HK-2 (cell line): ENCODE measurements at regions not wholly inside any gene's neighbourhood (a gene's known extent, or its start where the extent isn't known, plus 50 kb on each side); places are given as distances from the start of the nearest gene placed in this dataset.

ENCODE experiments used
- DNase-seq: peaks from one replicate; pipeline ENCODE4 v3.0.0-alpha.2; 2018; ENCODE audit not compliant: unreplicated experiment

- no peak for DNase-seq
Measured at GRCh38 chr11:122275508-122275907, 159.5 kb upstream of the BLID start.

- no peak for DNase-seq
Measured at GRCh38 chr11:122273476-122274191, 157.6 kb upstream of the BLID start.

- DNase-seq, result no peak
Measured at GRCh38 chr11:122271745-122272144, 155.7 kb upstream of the BLID start.

GRCh38 chr11:122271137-122271536 lies 155.1 kb upstream of the BLID start:
- DNase-seq, result no peak

GRCh38 chr11:122270535-122270934 lies 154.5 kb upstream of the BLID start:
- DNase-seq, result no peak

GRCh38 chr11:122269824-122270223 lies 153.8 kb upstream of the BLID start:
- DNase-seq, result no peak

- DNase-seq, result no peak
Measured at GRCh38 chr11:122268601-122269130, 152.7 kb upstream of the BLID start.

- no peak for DNase-seq
Measured at GRCh38 chr11:122267602-122268001, 151.6 kb upstream of the BLID start.

- no peak for DNase-seq
Measured at GRCh38 chr11:122265981-122266380, 150.0 kb upstream of the BLID start.

GRCh38 chr11:122264121-122264520 lies 148.1 kb upstream of the BLID start:
- DNase-seq, result no peak

- DNase-seq, result no peak
Measured at GRCh38 chr11:122261546-122261945, 145.5 kb upstream of the BLID start.

- DNase-seq, result no peak
Measured at GRCh38 chr11:122259195-122259821, 143.3 kb upstream of the BLID start.

- DNase-seq, result no peak
Measured at GRCh38 chr11:122258446-122259194, 142.6 kb upstream of the BLID start.

GRCh38 chr11:122253589-122254231 lies 137.7 kb upstream of the BLID start:
- DNase-seq, result no peak

- no peak for DNase-seq
Measured at GRCh38 chr11:122248939-122249338, 132.9 kb upstream of the BLID start.

- no peak for DNase-seq
Measured at GRCh38 chr11:122248131-122248530, 132.1 kb upstream of the BLID start.

- DNase-seq, result no peak
Measured at GRCh38 chr11:122246874-122247273, 130.9 kb upstream of the BLID start.

GRCh38 chr11:122242731-122243130 lies 126.7 kb upstream of the BLID start:
- DNase-seq, result no peak

GRCh38 chr11:122241566-122241965 lies 125.6 kb upstream of the BLID start:
- DNase-seq, result no peak

- no peak for DNase-seq
Measured at GRCh38 chr11:122240638-122241037, 124.6 kb upstream of the BLID start.

GRCh38 chr11:122235615-122236014 lies 119.6 kb upstream of the BLID start:
- DNase-seq, result no peak

GRCh38 chr11:122234780-122235179 lies 118.8 kb upstream of the BLID start:
- no peak for DNase-seq
